GM19324 (cell line): ENCODE measurements at regions not wholly inside any gene's neighbourhood (a gene's known extent, or its start where the extent isn't known, plus 50 kb on each side); places are given as distances from the start of the nearest gene placed in this dataset.
"Not testable (repeated sequence)": the region's sequence is repeated elsewhere in the genome, so short reads cannot be mapped to it uniquely, and the experiment has no call there.

ENCODE experiments used
- ATAC-seq: cut with Tn5 transposase; IDR thresholded peaks from one replicate; pipeline ENCODE4 v1.9.1; 2021; ENCODE audit warnings: mild to moderate bottlenecking, moderate library complexity; ENCODE audit not compliant: unreplicated experiment, low FRiP score

GRCh38 chr2:91568391-91569338 is 2877.2 kb downstream of the RPIA start:
- not testable (repeated sequence) for ATAC-seq

- not testable (repeated sequence) for ATAC-seq
Observed at GRCh38 chr2:91571239-91571923, 2879.9 kb downstream of the RPIA start.

GRCh38 chr2:91573018-91573417 is 2881.5 kb downstream of the RPIA start:
- not testable (repeated sequence) for ATAC-seq

- not testable (repeated sequence) for ATAC-seq
Observed at GRCh38 chr2:91573755-91574154, 2882.3 kb downstream of the RPIA start.

GRCh38 chr2:91574255-91574654 is 2882.8 kb downstream of the RPIA start:
- not testable (repeated sequence) for ATAC-seq

GRCh38 chr2:91575701-91576100 is 2884.2 kb downstream of the RPIA start:
- ATAC-seq: not testable (repeated sequence)

- ATAC-seq: not testable (repeated sequence)
Observed at GRCh38 chr2:91577406-91577805, 2885.9 kb downstream of the RPIA start.

- not testable (repeated sequence) for ATAC-seq
Observed at GRCh38 chr2:91578678-91579077, 2887.2 kb downstream of the RPIA start.

GRCh38 chr2:91579555-91579954 is 2888.1 kb downstream of the RPIA start:
- not testable (repeated sequence) for ATAC-seq

GRCh38 chr2:91580043-91580442 is 2888.6 kb downstream of the RPIA start:
- not testable (repeated sequence) for ATAC-seq

GRCh38 chr2:91587098-91587497 is 2895.6 kb downstream of the RPIA start:
- ATAC-seq: not testable (repeated sequence)

GRCh38 chr2:91587908-91588535 is 2896.5 kb downstream of the RPIA start:
- ATAC-seq: not testable (repeated sequence)

GRCh38 chr2:91588782-91589223 is 2897.3 kb downstream of the RPIA start:
- not testable (repeated sequence) for ATAC-seq

- not testable (repeated sequence) for ATAC-seq
Observed at GRCh38 chr2:91589454-91590328, 2898.2 kb downstream of the RPIA start.

GRCh38 chr2:91590381-91590780 is 2898.9 kb downstream of the RPIA start:
- not testable (repeated sequence) for ATAC-seq

- ATAC-seq: not testable (repeated sequence)
Observed at GRCh38 chr2:91591066-91591465, 2899.6 kb downstream of the RPIA start.

GRCh38 chr2:91597436-91597835 is 2906.0 kb downstream of the RPIA start:
- ATAC-seq: not testable (repeated sequence)

GRCh38 chr2:91598519-91598918 is 2907.0 kb downstream of the RPIA start:
- ATAC-seq: not testable (repeated sequence)

GRCh38 chr2:91599000-91599399 is 2907.5 kb downstream of the RPIA start:
- not testable (repeated sequence) for ATAC-seq

GRCh38 chr2:91602860-91603259 is 2911.4 kb downstream of the RPIA start:
- not testable (repeated sequence) for ATAC-seq
